Activated CD8-positive, alpha-beta memory T cell treated with anti-CD3 and anti-CD28 coated beads for 1 hour (primary cell): ENCODE measurements at regions not wholly inside any gene's neighbourhood (a gene's known extent, or its start where the extent isn't known, plus 50 kb on each side); places are given as distances from the start of the nearest gene placed in this dataset.
"Not testable (repeated sequence)": the region's sequence is repeated elsewhere in the genome, so short reads cannot be mapped to it uniquely, and the experiment has no call there.

Experiments used
- DNase-seq, 2 donors: peaks; one replicate each; pipeline ENCODE4 v3.0.0-alpha.2; 2020; ENCODE audit warnings: low read depth in 1 of 2; ENCODE audit errors: extremely low read depth in 1 of 2

- DNase-seq = no peak
Measured at GRCh38 chr4:147139455-147140198, 194.0 kb upstream of the TTC29 start.

- DNase-seq = no peak
Measured at GRCh38 chr4:147151763-147152162, 206.1 kb upstream of the TTC29 start.

GRCh38 chr4:147157860-147158701 lies 212.4 kb upstream of the TTC29 start:
- DNase-seq = no peak

GRCh38 chr4:147160908-147161513 lies 215.3 kb upstream of the TTC29 start:
- DNase-seq = no peak

GRCh38 chr4:147163311-147163710 lies 217.6 kb upstream of the TTC29 start:
- DNase-seq = no peak

DNA sequence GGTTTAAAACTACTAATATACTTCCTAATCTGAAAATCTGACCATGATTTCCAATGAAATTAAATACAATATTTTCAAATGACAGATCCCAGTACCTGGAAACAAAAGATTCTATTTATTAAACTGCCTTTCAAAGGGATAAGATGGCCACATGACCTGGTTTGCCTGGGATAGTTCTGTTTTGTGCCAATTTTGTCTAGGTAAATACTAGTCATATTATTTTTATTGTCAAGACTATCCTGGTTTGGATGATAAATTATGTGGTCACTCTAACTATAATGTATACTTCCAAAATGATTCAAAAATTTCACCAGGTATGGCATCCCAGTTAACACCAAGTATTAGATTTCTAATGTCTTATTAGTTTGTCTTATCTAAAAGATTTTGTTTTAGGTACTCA lies 222.5 kb upstream of the TTC29 start:
- not testable (repeated sequence) for DNase-seq

DNA sequence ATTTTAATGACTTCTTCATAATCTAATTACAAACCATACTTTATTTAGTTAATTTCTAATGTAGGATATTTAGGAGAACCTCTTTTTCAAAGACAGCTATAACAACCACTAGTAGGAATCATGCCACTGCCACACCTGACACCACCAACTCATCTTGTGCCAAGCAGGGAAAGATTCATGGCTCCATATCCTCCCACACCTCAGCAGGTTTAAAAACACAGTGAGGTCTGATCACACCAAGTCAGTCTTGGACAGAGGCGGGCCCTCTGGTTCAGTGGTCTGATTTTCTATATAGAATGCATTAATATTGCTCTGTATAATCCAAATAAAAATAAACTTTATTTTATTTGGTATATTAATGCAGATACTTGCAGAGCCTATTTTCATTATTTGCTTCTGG lies 227.7 kb upstream of the TTC29 start:
- no peak for DNase-seq

DNA sequence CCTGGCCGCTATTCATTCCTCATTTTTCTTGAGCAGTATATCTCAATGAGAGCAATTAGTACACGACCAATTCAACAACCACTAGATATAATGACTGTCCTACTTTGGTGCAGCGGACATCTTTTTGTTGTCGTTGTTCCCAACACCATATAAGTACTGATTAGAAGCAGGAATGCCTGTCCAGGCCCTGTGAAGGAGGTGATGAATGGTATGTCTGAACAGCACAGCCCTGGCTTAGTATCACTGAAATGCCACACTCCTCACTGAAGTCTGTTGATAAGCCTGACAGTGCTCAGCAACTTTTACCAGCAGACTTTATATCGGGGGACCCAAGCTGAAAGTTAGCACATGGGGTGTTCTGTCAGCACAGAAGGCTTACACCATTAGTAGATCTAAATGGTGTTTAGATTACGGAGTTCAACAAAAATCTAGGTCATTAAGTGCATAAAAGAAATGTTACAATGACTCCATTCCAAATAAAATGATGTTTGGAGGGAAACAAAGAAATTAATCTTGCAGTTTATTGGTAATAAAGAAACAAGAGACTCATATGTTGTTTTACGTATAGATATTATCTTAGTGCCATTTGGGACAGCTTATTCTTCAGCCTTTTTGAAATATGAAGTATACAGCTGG lies 228.3 kb upstream of the TTC29 start:
- DNase-seq = no peak

- DNase-seq = no peak
Measured at GRCh38 chr4:147174591-147174990, 228.9 kb upstream of the TTC29 start.

GRCh38 chr4:147175460-147176025 lies 229.9 kb upstream of the TTC29 start:
- DNase-seq = no peak

- DNase-seq = no peak
Measured at GRCh38 chr4:147182041-147182440, 236.4 kb upstream of the TTC29 start.

DNA sequence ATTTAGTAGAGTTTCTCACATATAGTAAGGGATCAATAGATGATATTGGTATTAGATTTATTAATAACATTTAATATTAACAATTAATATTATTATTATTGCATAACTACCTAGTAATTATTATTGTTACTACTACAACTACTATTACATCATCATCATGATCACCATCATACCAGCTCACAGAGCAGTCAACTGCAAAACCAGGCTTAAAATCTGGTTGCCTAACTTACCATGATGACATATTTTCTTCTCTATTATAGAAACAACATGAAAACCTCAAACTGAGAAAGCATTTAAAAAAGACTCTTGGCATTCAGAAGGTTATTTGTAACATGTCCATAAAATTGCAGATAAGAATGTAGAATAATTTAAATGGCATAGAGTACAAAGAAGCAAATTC lies 247.0 kb upstream of the TTC29 start:
- no peak for DNase-seq

GRCh38 chr4:147194114-147194513 lies 248.4 kb upstream of the TTC29 start:
- no peak for DNase-seq

DNA sequence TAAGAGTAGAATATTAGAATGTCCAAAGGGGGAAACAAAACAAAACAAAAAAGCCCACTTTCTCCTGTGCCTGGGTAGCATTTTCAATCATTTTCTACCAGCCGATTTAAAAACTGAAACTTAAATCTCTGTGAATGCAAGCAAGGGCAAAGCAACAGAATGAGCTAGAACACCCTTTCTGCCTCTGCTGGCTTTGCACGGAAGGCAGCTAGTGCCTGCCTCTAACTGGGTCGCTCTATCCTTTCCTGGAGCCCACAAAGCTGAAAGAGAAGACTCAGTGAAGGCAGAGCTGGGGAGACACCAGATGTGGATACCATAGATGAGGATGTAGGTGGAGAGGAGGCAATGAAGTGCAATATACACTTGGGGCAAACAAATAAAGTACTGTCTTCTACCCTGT lies 248.9 kb upstream of the TTC29 start:
- DNase-seq = no peak

DNA sequence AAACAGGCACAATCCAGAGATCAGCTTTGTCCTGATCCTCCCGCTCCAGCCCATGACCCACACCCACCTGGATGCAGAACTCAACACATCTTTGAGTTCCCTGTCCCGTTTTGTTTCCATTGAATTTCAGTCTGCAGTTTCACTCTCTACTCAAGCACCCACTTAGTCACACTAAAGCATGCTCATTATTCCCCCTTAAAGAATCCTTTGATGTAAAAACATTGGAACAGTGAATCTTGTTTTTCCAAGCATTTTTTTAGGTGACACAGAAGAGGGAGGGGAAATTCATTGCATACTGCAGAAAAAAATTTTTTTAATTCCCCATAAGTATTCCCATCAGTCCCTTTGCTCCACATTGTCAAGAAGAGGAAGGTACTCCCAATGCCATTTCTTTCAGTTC lies 249.7 kb upstream of the TTC29 start:
- DNase-seq = no peak

GRCh38 chr4:147198411-147199051 lies 252.9 kb upstream of the TTC29 start:
- no peak for DNase-seq

- DNase-seq = no peak
Measured at GRCh38 chr4:147201016-147201415, 255.4 kb upstream of the TTC29 start.

- no peak for DNase-seq
Measured at GRCh38 chr4:147206807-147207206, 261.1 kb upstream of the TTC29 start.

- DNase-seq = no peak
Measured at GRCh38 chr4:147207911-147208310, 262.2 kb upstream of the TTC29 start.

DNA sequence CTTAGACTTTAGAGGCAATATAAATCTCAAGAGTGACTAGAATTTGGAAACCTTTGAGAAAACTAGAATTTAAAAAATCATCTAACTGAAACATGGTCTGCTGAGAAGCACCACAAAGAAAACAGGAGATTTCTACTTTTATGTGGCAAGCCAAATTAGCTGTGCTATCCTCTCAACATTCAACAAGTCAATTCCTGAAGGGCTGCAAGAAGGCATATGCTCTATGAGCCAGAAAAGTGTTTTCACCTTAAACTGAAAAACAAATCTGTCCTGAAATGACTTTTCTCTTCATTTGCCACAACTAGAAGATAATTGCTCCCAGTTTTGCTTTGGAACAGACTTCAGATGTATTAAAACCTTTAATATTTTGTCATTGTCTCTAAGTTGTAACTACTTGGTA lies 263.2 kb upstream of the EDNRA start:
- DNase-seq = no peak

- no peak for DNase-seq
Measured at GRCh38 chr4:147219145-147219544, 261.8 kb upstream of the EDNRA start.
